Fibroblast of pulmonary artery (primary cell): ENCODE measurements at regions not wholly inside any gene's neighbourhood (a gene's known extent, or its start where the extent isn't known, plus 50 kb on each side); places are given as distances from the start of the nearest gene placed in this dataset.

Source experiments
- DNase-seq: peaks from one replicate; pipeline ENCODE4 v3.0.0-alpha.2; 2010; ENCODE audit warnings: low read depth
- H3K4me3 ChIP-seq: replicated peaks from 2 replicates; pipeline ENCODE4 v1.5.1; 2011; ENCODE audit warnings: low read depth, mild to moderate bottlenecking, control low read depth, low read length, moderate library complexity
- CTCF ChIP-seq: IDR thresholded peaks from 2 replicates; pipeline ENCODE4 v1.5.1; 2011; ENCODE audit warnings: mild to moderate bottlenecking, control low read depth, low read length, inconsistent platforms; ENCODE audit errors: missing control alignments

GRCh38 chr10:78889536-78890063, 179.2 kb upstream of the ZMIZ1 start:
- DNase-seq: no peak
- H3K4me3 ChIP-seq: no peak overlapping the region
- no peak for TF ChIP-seq CTCF

DNA sequence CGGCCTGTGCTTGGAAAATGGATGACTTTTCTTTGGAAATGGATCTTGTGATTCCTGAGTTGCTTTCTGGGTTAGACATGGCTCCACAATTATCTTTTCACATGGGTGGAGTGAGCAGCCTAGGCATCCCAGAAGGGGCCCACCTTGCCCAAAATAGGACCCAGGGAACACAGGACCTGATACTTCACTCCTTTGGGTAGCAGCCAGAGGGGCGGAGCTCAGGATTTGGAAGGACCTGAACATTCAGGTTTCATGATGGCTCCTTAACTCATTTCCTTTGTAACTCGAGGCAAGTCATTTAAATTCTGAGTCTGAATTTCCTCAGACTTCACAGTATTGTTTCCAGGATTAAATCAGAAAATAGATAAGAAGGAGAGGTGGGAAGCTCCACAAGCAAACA, 178.3 kb upstream of the ZMIZ1 start:
- no peak overlapping the region for H3K4me3 ChIP-seq
- DNase-seq: no peak
- TF ChIP-seq CTCF: no peak

- no peak for TF ChIP-seq CTCF
- DNase-seq: no peak
- no peak overlapping the region for H3K4me3 ChIP-seq
These were observed 177.0 kb upstream of the ZMIZ1 start for GRCh38 chr10:78891741-78892140.

DNA sequence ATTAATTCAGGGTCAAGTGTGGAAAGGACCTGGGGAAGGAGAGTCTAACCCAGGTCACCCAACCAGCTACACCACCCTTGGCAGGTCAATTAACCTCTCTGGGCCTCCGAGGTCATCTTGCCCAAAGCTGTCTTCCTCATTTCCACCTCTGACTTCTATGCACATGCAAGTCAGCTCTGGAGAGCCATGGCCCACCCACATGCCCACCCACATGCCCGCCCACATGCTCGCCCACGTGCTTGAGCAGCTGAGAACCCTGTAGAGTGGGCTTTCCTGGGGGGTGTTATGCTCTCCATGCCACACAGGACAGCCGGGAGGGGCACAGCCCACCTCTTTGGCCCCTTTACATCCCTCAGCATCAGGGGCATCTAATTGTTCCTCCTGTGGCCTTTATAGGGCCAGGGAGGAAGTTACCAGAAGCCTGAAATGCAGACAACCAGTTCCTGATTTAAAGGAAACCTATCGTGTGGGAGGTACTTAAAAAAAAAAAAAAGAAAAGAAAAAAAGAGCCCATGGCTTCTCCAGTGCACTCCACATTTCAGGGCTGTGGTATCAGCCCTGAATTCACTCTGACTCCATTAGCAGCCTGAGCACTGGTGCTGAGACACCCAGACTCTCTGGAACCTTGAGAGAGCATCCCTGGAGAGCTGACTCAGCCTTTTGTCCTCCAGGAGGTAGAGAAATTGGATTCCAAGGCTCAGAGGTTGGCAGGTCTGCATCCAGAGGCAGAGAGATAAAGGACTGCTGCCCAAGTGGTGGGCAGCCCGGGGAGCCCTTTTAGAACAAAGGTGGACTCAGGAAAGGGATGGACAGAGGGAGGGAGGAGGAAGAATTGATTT, 176.2 kb upstream of the ZMIZ1 start:
- TF ChIP-seq CTCF: no peak
- no peak for DNase-seq
- no peak overlapping the region for H3K4me3 ChIP-seq

- no peak for TF ChIP-seq CTCF
- no peak overlapping the region for H3K4me3 ChIP-seq
- no peak for DNase-seq
These were observed 175.5 kb upstream of the ZMIZ1 start for GRCh38 chr10:78893217-78893616.

DNA sequence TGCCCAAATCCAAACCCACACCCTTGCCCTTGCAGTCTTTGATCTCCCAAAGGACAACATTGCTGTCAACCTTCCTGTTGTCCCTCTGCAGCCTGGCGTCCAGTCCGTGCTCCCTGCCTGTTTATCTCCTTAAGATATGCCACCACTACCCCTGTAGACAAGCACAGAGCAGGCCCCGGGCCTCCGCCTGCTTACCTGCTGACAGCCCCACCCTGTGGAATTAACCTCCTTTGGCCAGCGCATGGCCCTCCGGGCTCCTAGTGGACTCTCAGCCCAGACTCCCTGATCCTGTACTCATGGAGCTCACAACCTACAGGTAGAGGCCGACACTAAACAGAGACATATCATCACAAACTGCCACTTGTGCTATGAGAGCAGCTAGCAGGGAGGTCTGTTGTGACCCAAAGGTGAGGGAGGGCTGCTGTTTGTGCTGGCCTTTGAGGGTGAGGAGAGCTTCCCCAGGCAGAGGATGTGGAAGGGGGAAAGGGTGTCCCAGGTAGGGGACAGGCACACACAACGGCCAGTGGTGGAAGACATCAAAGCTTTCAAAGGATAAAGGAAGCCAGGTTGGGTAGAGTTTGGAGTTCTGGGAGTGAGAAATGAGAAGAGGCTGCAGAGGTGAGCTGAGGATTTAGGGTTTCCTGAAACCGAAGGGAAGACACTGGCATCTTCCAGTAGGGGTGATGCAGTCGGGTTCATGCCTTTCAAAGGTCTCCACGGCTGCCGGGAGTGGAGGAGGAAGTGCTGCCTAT, 174.5 kb upstream of the ZMIZ1 start:
- no peak for DNase-seq
- no peak for TF ChIP-seq CTCF
- no peak overlapping the region for H3K4me3 ChIP-seq

DNA sequence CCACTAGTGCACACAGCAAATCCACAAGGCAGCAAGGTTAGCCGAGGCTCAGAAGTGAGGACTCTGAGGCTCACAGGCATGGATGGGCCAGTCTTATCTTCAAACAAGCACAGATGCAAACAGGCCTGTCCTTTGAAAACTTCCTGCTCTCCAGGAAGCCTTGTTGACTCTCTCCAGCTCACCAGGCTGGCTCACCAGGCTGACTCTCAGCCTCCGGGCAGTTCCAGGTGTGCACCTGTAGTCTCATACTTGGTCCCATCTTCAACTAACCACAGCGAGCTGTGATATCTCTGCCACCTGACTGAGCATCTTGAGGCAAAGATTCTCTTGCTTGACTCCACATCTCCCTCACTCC, 173.9 kb upstream of the ZMIZ1 start:
- no peak for DNase-seq
- H3K4me3 ChIP-seq: no peak overlapping the region
- no peak for TF ChIP-seq CTCF
